SK-MEL-5 (cell line): ENCODE measurements at regions not wholly inside any gene's neighbourhood (a gene's known extent, or its start where the extent isn't known, plus 50 kb on each side); places are given as distances from the start of the nearest gene placed in this dataset.
A peak's percentile ranks its signal among the peaks of the same experiment; 100 is the strongest.

Source experiments
- DNase-seq: peaks from one replicate; pipeline ENCODE4 v3.0.0-alpha.2; 2016; ENCODE audit warnings: low read depth, low spot score
- in situ Hi-C: cut with HindIII; loops from 2 replicates; pipeline ENCODE4 v1.10.0; 2016; ENCODE audit warnings: low sequenced_read_pairs, high pct_unique_total_duplicates, low pct_unique_long_range_greater_than_20kb

- in situ Hi-C loops, result no loop called here
- DNase-seq, result no peak
These were observed 53.7 kb upstream of the TMX4 start for GRCh38 chr20:8073024-8073832.

- in situ Hi-C loops, result no loop called here
These were observed 55.4 kb upstream of the TMX4 start for GRCh38 chr20:8074931-8075330.

GRCh38 chr20:8076306-8077136 lies 55.5 kb upstream of the PLCB1 start:
- in situ Hi-C loops, result no loop called here
- no peak for DNase-seq

More at GRCh38 chr20:8074931-8075330, 55.4 kb upstream of the TMX4 start:
- peak; percentile 10 for DNase-seq

GRCh38 chr20:8077137-8077466 lies 55.0 kb upstream of the PLCB1 start:
- in situ Hi-C loops, result no loop called here

GRCh38 chr20:8078528-8078914 lies 53.5 kb upstream of the PLCB1 start:
- DNase-seq, result no peak
- in situ Hi-C loops, result no loop called here

More at GRCh38 chr20:8077137-8077466, 55.0 kb upstream of the PLCB1 start:
- no peak for DNase-seq

DNA sequence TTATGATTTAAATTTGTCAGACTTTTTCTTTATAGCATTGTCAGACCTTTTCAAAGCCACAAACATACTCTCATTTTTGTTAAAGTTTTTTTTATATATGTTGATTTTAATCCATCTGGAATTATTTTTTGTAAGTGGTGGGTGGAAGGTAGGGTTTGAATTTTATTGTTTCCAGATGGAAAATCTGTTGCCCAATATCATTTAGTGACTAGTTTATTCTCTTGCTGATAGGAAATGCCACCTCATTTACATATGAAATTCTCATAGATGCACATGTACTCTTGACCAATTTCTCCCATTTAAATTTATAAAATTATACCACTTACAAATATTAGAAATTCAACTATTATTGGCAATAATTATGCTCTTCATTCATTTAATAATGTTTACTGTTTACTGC lies 52.1 kb upstream of the PLCB1 start:
- no peak for DNase-seq
- in situ Hi-C loops, result no loop called here

GRCh38 chr20:8082025-8082424 lies 50.0 kb upstream of the PLCB1 start:
- in situ Hi-C loops, result no loop called here

More at GRCh38 chr20:8082025-8082424, 50.0 kb upstream of the PLCB1 start:
- peak; percentile 49 for DNase-seq
